ENCODE measurements at regions not wholly inside any gene's neighbourhood (a gene's known extent, or its start where the extent isn't known, plus 50 kb on each side); places are given as distances from the start of the nearest gene placed in this dataset.

- TF ChIP-seq CTCF (IDR thresholded peaks at IDR 0.05) (no peak), POLR2A (IDR thresholded peaks at IDR 0.05) (no peak)
Observed at GRCh38 chr2:2527148-2527547, 196.1 kb upstream of the MYT1L start.

Measured in thyroid gland (tissue), 4 donors.